ENCODE measurements at regions not wholly inside any gene's neighbourhood (a gene's known extent, or its start where the extent isn't known, plus 50 kb on each side); places are given as distances from the start of the nearest gene placed in this dataset.

- Histone ChIP-seq H3K9ac (replicated peaks in 1 of 4; ENCODE audit: extremely low read depth in 1 of 4, low read depth in 3 of 4, low read length in 3 of 4) (no peak overlapping the region), H3K36me3 (ENCODE audit: control insufficient read depth in 2 of 4, insufficient read depth in 4 of 4, low read length in 3 of 4) (peaks cover 0 to 47% (median 24%) of the 10 kb centered on the region in 4 experiments; a peak in 5 of 8 replicates), H2AK5ac (ENCODE audit: low read depth, low read length) (no peak overlapping the region), H2BK12ac (ENCODE audit: low read depth, low read length) (no peak overlapping the region), H4K5ac (ENCODE audit: insufficient read length, low read depth, low read length) (no peak overlapping the region), H3K4ac (replicated peaks; ENCODE audit: insufficient read length, low read depth, low read length) (no peak overlapping the region), H4K91ac (replicated peaks; ENCODE audit: insufficient read length, low read length) (no peak overlapping the region), H4K8ac (ENCODE audit: extremely low read depth, insufficient read depth, low read length) (no peak overlapping the region), H2BK120ac (replicated peaks; ENCODE audit: low read depth, low read length) (no peak overlapping the region), H3K18ac (ENCODE audit: extremely low read depth, low read length) (peak overlapping the region; percentile 65; the same call in 1 of the 2 replicates), H3K79me1 (ENCODE audit: low read depth, low read length) (peaks cover 4% of the 10 kb centered on the region), H3K9me3 (ENCODE audit: insufficient read depth in 2 of 2, low read depth in 1 of 2, low read length in 1 of 2) (no peaks in the 10 kb centered on the region; a peak in 1 of 4 replicates), H3K27me3 (replicated peaks in 1 of 4; ENCODE audit: control insufficient read depth in 3 of 4, extremely low read depth in 1 of 4, insufficient read depth in 3 of 4, low read length in 3 of 4) (no peaks in the 10 kb centered on the region), H3K27ac (ENCODE audit: low read depth, low read length) (no peak overlapping the region), H2BK15ac (ENCODE audit: low read length) (no peak overlapping the region), H3K23me2 (ENCODE audit: low read depth, low read length) (no peaks in the 10 kb centered on the region), H3K14ac (ENCODE audit: insufficient read length) (no peak overlapping the region), H2AFZ (ENCODE audit: low read length) (no peak overlapping the region), H3K23ac (ENCODE audit: insufficient read length) (no peak overlapping the region), H3K56ac (replicated peaks; ENCODE audit: insufficient read length, low read depth, low read length) (no peak overlapping the region), H2BK5ac (ENCODE audit: low read depth, low read length) (peak overlapping the region; percentile 77), H3K79me2 (ENCODE audit: control insufficient read depth in 1 of 2, insufficient read depth in 2 of 2, low read length in 2 of 2) (peaks cover 6 to 50% of the 10 kb centered on the region in 2 experiments; a peak in 3 of 4 replicates), H3K4me3 (ENCODE audit: extremely low read depth in 1 of 4, insufficient read depth in 2 of 4, low read depth in 3 of 4, low read length in 4 of 4) (no peak overlapping the region), H4K20me1 (replicated peaks in 1 of 2; ENCODE audit: control insufficient read depth in 1 of 2, insufficient read depth in 2 of 2, low read length in 2 of 2) (peaks cover 6 to 23% of the 10 kb centered on the region in 2 experiments), H3K4me1 (replicated peaks in 1 of 4; ENCODE audit: control insufficient read depth in 3 of 4, insufficient read depth in 4 of 4, low read length in 3 of 4) (peaks cover 4 to 40% (median 21%) of the 10 kb centered on the region in 4 experiments), H3K4me2 (ENCODE audit: insufficient read depth in 1 of 2, low read depth in 2 of 2, low read length in 2 of 2) (no peak overlapping the region), H2BK20ac (ENCODE audit: low read length) (no peak overlapping the region)
- DNase-seq (ENCODE audit: low read depth in 1 of 2, low spot score in 2 of 2) (peak in 1 of 2 experiments; percentile 44), FAIRE-seq (no peak)
- ChIA-PET CTCF (ENCODE audit: partially characterized antibody) (interaction anchor here (1.0 to 1.3 kb wide), 3 partner anchors 12 to 55 kb away, joined by 4 to 5 read pairs (median 4); partner anchors contain the start of gene UNC93A), POLR2A (ENCODE audit: partially characterized antibody) (interaction anchor here (0.9 to 1.7 kb wide), 5 partner anchors 8 to 63 kb away, joined by 3 to 7 read pairs (median 3); no protein-coding TSS in a partner anchor)
- 93% methylated on average over 16 of the region's 16 CpGs; no CpG with 5 or more reads in 1 of the 2 experiments for WGBS, 2 experiments (ENCODE audit: extremely low coverage in 1 of 2, insufficient coverage in 1 of 2, insufficient read length in 1 of 2, insufficient replicate concordance in 2 of 2, low coverage in 1 of 2, low lambda C conversion rate in 2 of 2, missing lambda C conversion rate in 1 of 2)
- TF ChIP-seq RAD21 (IDR thresholded peaks at IDR 0.05 in 1 of 2, conservative IDR thresholded peaks at IDR 0.05 in 1 of 2; ENCODE audit: low read depth in 2 of 2, low read length in 2 of 2) (peak in 1 of 2 experiments; percentile 16; a peak in 1 of 4 replicates), POLR2A (IDR thresholded peaks at IDR 0.05; ENCODE audit: control extremely low read depth in 1 of 2, low read depth in 2 of 2, low read length in 2 of 2) (0 out of 3 replicates have a peak, but pooled peaks of 1 of the 2 experiments have one; percentile 3), TEAD4 (IDR thresholded peaks at IDR 0.05; ENCODE audit: low read depth, low read length) (0 out of 2 replicates have a peak, but pooled peaks have one; percentile 2), CEBPB (IDR thresholded peaks at IDR 0.05; ENCODE audit: low read depth, low read length) (no peak)
Measured at GRCh38 chr6:167236239-167236571, 54.9 kb upstream of the UNC93A start.

Measured in H1 (cell line).